Tibial nerve (tissue), 4 donors: ENCODE measurements at regions not wholly inside any gene's neighbourhood (a gene's known extent, or its start where the extent isn't known, plus 50 kb on each side); places are given as distances from the start of the nearest gene placed in this dataset.

Experiments used
- DNase-seq, 2 donors: peaks; one replicate each; pipeline ENCODE4 v3.0.0-alpha.2; 2019; ENCODE audit warnings: low spot score in 2 of 2
- H3K27ac ChIP-seq, 4 donors: fragments of 200-600 bp; sonication (generic) in 3 of 4; one replicate each; pipeline ENCODE4 v1.5.1; 2017 to 2019; ENCODE audit warnings: mild to moderate bottlenecking in 1 of 4
- H3K27me3 ChIP-seq, 2 donors: fragments of 200-600 bp; sonication (generic) in 1 of 2; one replicate each; pipeline versions ENCODE4 v1.5.1 to v1.6.0; 2017 to 2019
- H3K36me3 ChIP-seq, 3 donors: fragments of 200-600 bp; sonication (generic); one replicate each; pipeline ENCODE4 v1.5.1; 2018 to 2019
- H3K4me1 ChIP-seq, 4 donors: fragments of 200-600 bp; sonication (generic) in 3 of 4; one replicate each; pipeline ENCODE4 v1.5.1; 2017 to 2019
- H3K4me3 ChIP-seq, 4 donors: fragments of 200-600 bp; sonication (generic) in 3 of 4; one replicate each; pipeline ENCODE4 v1.5.1; 2017 to 2019; ENCODE audit warnings: mild to moderate bottlenecking in 1 of 4, moderate library complexity in 1 of 4
- H3K9me3 ChIP-seq, 4 donors: fragments of 200-600 bp; sonication (generic) in 3 of 4; one replicate each; pipeline ENCODE4 v1.5.1; 2017 to 2019
- EP300 ChIP-seq, 2 donors: sonication (generic); formaldehyde crosslinking; IDR thresholded peaks; one replicate each; pipeline ENCODE4 v1.6.1; 2017; ENCODE audit warnings: antibody characterized with exemption in 2 of 2, mild to moderate bottlenecking in 1 of 2
- POLR2A ChIP-seq, 2 donors: fragments of 450-650 bp; IDR thresholded peaks; one replicate each; pipeline ENCODE4 v1.6.1; 2017; ENCODE audit warnings: antibody characterized with exemption in 2 of 2, mild to moderate bottlenecking in 2 of 2, moderate library complexity in 2 of 2
- WGBS, 2 donors: methylation state at CpG; one replicate each; pipeline ENCODE4 v1.1.5; 2018; 5-methylcytosine and 5-hydroxymethylcytosine counted together
- TF ChIP-seq, protein P1 (sequence below), 5 experiments: fragments of 200-600 bp in 3 of 5; fragments of 450-650 bp in 2 of 5; sonication (generic) in 3 of 5; IDR thresholded peaks; one replicate each; pipeline ENCODE4 v1.5.1; 2016 to 2019; ENCODE audit warnings: antibody characterized with exemption in 5 of 5, mild to moderate bottlenecking in 3 of 5, moderate library complexity in 2 of 5

DNA sequence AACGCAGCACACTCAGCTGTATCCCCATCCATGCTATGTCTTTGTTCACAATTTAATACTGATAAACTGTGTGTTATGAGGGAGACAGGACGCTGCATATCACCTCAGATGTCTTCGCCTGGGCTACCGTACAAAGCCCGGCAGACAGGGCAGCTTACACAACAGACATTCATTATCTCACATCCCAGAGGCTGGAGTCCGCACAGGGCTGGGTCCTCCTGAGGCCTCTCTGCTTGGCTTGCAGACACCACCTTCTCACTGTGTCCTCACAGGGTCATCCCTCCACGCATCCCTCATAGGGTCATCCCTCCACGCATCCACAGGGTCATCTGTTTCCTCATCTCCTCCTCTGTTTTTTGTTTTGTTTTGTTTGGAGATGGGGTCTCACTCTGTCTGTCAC, 61.2 kb downstream of the SHANK2 start:
- WGBS, 2 donors, result 86 to 88% methylated on average over 8 of the region's 8 CpGs
- no peak overlapping the region for H3K4me3 ChIP-seq
- TF ChIP-seq, protein P1, sequence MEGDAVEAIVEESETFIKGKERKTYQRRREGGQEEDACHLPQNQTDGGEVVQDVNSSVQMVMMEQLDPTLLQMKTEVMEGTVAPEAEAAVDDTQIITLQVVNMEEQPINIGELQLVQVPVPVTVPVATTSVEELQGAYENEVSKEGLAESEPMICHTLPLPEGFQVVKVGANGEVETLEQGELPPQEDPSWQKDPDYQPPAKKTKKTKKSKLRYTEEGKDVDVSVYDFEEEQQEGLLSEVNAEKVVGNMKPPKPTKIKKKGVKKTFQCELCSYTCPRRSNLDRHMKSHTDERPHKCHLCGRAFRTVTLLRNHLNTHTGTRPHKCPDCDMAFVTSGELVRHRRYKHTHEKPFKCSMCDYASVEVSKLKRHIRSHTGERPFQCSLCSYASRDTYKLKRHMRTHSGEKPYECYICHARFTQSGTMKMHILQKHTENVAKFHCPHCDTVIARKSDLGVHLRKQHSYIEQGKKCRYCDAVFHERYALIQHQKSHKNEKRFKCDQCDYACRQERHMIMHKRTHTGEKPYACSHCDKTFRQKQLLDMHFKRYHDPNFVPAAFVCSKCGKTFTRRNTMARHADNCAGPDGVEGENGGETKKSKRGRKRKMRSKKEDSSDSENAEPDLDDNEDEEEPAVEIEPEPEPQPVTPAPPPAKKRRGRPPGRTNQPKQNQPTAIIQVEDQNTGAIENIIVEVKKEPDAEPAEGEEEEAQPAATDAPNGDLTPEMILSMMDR (IDR thresholded peaks at IDR 0.05), result no peak
- no peak for TF ChIP-seq POLR2A (IDR thresholded peaks at IDR 0.05)
- H3K27ac ChIP-seq, result no peak overlapping the region
- H3K9me3 ChIP-seq, result no peaks in the 10 kb centered on the region
- no peaks in the 10 kb centered on the region for H3K27me3 ChIP-seq
- no peaks in the 10 kb centered on the region for H3K4me1 ChIP-seq
- no peaks in the 10 kb centered on the region for H3K36me3 ChIP-seq
- DNase-seq, result no peak

DNA sequence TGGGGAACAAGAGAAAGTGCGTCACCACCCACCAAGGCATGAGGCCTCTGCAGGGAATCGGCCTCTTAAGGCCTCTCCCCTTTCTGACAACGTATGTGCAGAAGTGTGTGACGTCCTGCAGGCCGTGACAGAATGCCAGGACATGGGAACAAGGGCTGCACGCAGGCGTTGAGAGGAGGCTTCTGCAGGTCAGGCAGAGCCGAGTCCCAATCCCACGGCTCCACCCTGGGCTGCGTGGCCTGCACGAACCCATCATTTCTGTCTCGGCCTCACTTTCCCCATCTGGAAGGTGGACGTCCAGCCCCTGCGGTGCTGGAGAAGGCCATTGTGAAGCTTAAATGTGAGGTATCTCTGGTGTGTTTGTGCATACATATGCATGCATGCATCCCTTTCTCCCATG, 61.8 kb downstream of the SHANK2 start:
- Histone ChIP-seq H3K9me3 (no peaks in the 10 kb centered on the region), H3K27ac (no peak overlapping the region), H3K4me3 (no peak overlapping the region), H3K4me1 (no peaks in the 10 kb centered on the region), H3K36me3 (no peaks in the 10 kb centered on the region), H3K27me3 (no peaks in the 10 kb centered on the region)
- TF ChIP-seq POLR2A (IDR thresholded peaks at IDR 0.05) (no peak), EP300 (IDR thresholded peaks at IDR 0.05) (no peak)
- TF ChIP-seq, protein P1 (IDR thresholded peaks at IDR 0.05), result no peak
- 87 to 90% methylated on average over 14 of the region's 14 CpGs for WGBS, 2 donors
- DNase-seq, result no peak

DNA sequence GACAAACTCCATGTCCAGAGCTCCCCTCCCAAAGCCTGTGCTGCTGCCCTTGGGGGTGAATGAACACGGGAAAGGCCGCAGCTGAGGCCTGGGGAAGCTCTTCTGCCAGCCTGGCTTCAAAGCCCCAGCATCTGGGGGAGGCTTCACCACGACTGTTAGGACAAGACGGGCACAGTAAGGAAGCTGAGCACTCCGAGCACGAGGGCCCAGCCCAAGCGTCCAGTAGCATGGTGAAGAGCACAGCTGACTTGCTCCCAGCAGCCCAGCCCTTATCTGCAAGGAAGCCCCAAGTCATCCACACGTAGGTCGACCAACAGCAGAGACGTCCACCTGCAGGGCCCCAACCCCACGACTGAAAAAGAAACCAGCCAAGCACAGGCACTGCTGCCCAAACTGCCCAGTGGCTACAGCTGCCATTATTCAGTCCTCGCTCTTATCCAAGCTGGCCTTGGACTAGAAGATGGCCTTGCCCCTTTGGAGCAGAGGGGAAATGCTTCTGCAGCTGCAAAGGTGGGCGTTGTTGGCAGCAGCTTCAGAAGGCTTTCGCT, 62.5 kb downstream of the SHANK2 start:
- H3K36me3 ChIP-seq, result no peaks in the 10 kb centered on the region
- no peak for TF ChIP-seq EP300 (IDR thresholded peaks at IDR 0.05)
- TF ChIP-seq, protein P1 (IDR thresholded peaks at IDR 0.05), result no peak
- TF ChIP-seq POLR2A (IDR thresholded peaks at IDR 0.05), result no peak
- 81 to 83% methylated on average over 7 to 14 of the region's 14 CpGs for WGBS, 2 donors
- no peaks in the 10 kb centered on the region for H3K4me1 ChIP-seq
- H3K9me3 ChIP-seq, result no peaks in the 10 kb centered on the region
- DNase-seq, result no peak
- H3K4me3 ChIP-seq, result no peak overlapping the region
- H3K27me3 ChIP-seq, result no peaks in the 10 kb centered on the region
- no peak overlapping the region for H3K27ac ChIP-seq

DNA sequence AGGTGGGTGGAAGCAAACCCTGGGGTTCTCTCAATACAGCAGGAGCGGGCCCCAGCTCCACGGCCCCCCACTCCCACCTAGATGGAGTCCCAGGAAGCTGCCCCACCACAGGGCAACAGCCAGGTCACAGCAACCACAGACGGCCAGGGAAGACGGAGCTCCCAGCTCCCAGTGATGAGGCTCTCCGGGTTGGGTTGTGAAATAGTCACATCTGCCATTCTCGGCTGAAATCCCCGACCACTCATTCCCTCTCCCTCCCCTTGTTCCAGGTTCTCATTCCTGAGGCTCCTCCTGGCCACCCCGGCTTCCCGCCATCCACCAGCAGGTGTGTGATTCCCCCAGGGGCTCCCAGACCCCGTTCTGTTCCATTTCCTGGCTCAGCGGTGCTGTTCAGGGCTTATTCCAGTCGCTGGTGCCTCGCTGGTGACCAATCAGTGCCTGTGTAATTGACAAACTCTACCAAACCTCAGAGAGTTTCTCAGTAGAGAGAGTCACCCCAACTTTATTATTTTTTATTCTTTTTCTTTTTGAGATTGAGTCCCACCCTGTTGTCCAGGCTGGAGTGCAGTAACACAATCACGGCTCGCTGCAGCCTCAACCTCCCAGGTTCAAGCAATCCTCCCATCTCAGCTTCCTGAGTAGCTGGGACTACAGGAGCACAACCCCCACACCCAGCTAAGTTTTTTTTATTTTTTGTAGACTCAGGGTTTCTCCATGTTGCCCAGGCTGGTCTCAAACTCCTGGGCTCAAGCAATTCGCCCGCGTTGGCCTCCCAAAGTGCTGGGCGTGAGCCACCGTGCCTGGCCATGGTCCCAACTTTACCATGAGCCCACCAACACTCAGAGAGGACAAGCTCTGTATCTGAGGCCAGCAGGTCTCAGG, 63.2 kb downstream of the SHANK2 start:
- Histone ChIP-seq H3K9me3 (peaks cover 0 to 6% (median 0%) of the 10 kb centered on the region in 4 donors), H3K27ac (no peak overlapping the region), H3K4me3 (no peak overlapping the region), H3K36me3 (no peaks in the 10 kb centered on the region), H3K27me3 (no peaks in the 10 kb centered on the region), H3K4me1 (no peaks in the 10 kb centered on the region)
- DNase-seq, result no peak
- TF ChIP-seq POLR2A (IDR thresholded peaks at IDR 0.05) (no peak), EP300 (IDR thresholded peaks at IDR 0.05) (no peak)
- TF ChIP-seq, protein P1 (IDR thresholded peaks at IDR 0.05), result no peak
- WGBS, 2 donors, result 84 to 86% methylated on average over 20 of the region's 20 CpGs

DNA sequence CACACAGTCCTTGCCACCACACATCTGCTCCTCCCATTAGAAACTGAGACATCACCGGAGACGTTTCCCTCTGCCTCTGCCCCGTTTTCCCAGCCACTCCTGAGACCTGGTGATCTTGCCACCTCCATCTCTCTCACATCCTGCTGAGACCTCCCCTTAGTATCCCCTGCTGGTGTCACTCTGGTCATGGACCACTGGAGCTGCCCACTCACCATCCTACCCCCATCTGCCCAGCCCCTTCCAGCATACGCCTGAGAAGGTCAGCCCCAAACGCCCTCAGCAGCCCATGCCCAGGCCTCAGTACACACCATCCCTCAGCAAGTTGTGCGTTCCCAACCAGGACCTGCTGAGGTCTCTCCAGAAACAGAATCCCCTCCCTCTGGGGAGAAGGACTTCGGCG, 64.3 kb downstream of the SHANK2 start:
- peaks cover 0 to 9% (median 0%) of the 10 kb centered on the region in 4 donors for H3K9me3 ChIP-seq
- TF ChIP-seq EP300 (IDR thresholded peaks at IDR 0.05), result no peak
- no peak for TF ChIP-seq POLR2A (IDR thresholded peaks at IDR 0.05)
- TF ChIP-seq, protein P1 (IDR thresholded peaks at IDR 0.05), result no peak
- no peaks in the 10 kb centered on the region for H3K4me1 ChIP-seq
- H3K4me3 ChIP-seq, result no peak overlapping the region
- H3K36me3 ChIP-seq, result no peaks in the 10 kb centered on the region
- no peak overlapping the region for H3K27ac ChIP-seq
- H3K27me3 ChIP-seq, result no peaks in the 10 kb centered on the region
- 84 to 91% methylated on average over 8 of the region's 8 CpGs for WGBS, 2 donors
- no peak for DNase-seq
